Keratinocyte (primary cell): ENCODE measurements at regions not wholly inside any gene's neighbourhood (a gene's known extent, or its start where the extent isn't known, plus 50 kb on each side); places are given as distances from the start of the nearest gene placed in this dataset.
A peak's percentile ranks its signal among the peaks of the same experiment; 100 is the strongest.

Experiments
- DNase-seq: peaks from one replicate; pipeline ENCODE4 v3.0.0-alpha.2; 2011; ENCODE audit warnings: low read depth, missing footprints, low spot score
- FAIRE-seq: peaks from 2 replicates; lab custom pipeline; 2011; peaks lifted over from hg19 to GRCh38; lab: Jason Lieb, UNC
- H2AFZ ChIP-seq: 2 replicates; pipeline ENCODE4 v1.6.0; 2012; ENCODE audit warnings: low read length, control low read depth, inconsistent platforms; ENCODE audit not compliant: control insufficient read depth
- H3K27ac ChIP-seq: 2 replicates; pipeline ENCODE4 v1.5.1; 2011; ENCODE audit warnings: low read length; ENCODE audit not compliant: control insufficient read depth, insufficient read depth
- H3K27me3 ChIP-seq: 3 replicates; pipeline ENCODE4 v1.6.0; 2011; ENCODE audit warnings: low read length; ENCODE audit not compliant: control insufficient read depth, insufficient read depth; ENCODE audit errors: extremely low read depth
- H3K36me3 ChIP-seq, 2 experiments: 2 replicates in 1 of 2; 3 replicates in 1 of 2; pipeline ENCODE4 v1.5.1; 2011; ENCODE audit warnings: low read length in 2 of 2, mild to moderate bottlenecking in 1 of 2; ENCODE audit not compliant: control insufficient read depth in 2 of 2, insufficient read depth in 2 of 2; ENCODE audit errors: extremely low read depth in 1 of 2
- H3K4me1 ChIP-seq: 3 replicates; pipeline ENCODE4 v1.5.1; 2011; ENCODE audit warnings: low read length; ENCODE audit not compliant: control insufficient read depth, insufficient read depth; ENCODE audit errors: extremely low read depth
- H3K4me2 ChIP-seq: 3 replicates; pipeline ENCODE4 v1.6.0; 2011; ENCODE audit warnings: low read depth, low read length; ENCODE audit not compliant: control insufficient read depth, insufficient read depth; ENCODE audit errors: extremely low read depth
- H3K4me3 ChIP-seq, 3 experiments: fragments of 200-600 bp in 1 of 3; sonication (generic) in 1 of 3; 2 replicates in 2 of 3; 3 replicates in 1 of 3; pipeline ENCODE4 v1.5.1; 2011 to 2016; ENCODE audit warnings: low read length in 3 of 3, mild to moderate bottlenecking in 3 of 3, control low read depth in 2 of 3, inconsistent platforms in 1 of 3, low read depth in 1 of 3, mixed read lengths in 1 of 3, mixed run types in 1 of 3, moderate library complexity in 1 of 3; ENCODE audit not compliant: control insufficient read depth in 2 of 3, insufficient read depth in 2 of 3; ENCODE audit errors: extremely low read depth in 1 of 3
- H3K79me2 ChIP-seq: 2 replicates; pipeline ENCODE4 v1.6.0; 2012; ENCODE audit warnings: low read length; ENCODE audit not compliant: control insufficient read depth, insufficient read depth
- H3K9ac ChIP-seq: 3 replicates; pipeline ENCODE4 v1.6.0; 2011; ENCODE audit warnings: low read length; ENCODE audit not compliant: control insufficient read depth, insufficient read depth; ENCODE audit errors: extremely low read depth
- H3K9me1 ChIP-seq: 3 replicates; pipeline ENCODE4 v1.6.0; 2011; ENCODE audit warnings: low read length; ENCODE audit not compliant: control insufficient read depth, insufficient read depth; ENCODE audit errors: extremely low read depth
- H3K9me3 ChIP-seq: 2 replicates; pipeline ENCODE4 v1.5.1; 2012; ENCODE audit warnings: low read depth, low read length; ENCODE audit not compliant: control insufficient read depth
- H4K20me1 ChIP-seq: 3 replicates; pipeline ENCODE4 v1.6.0; 2011; ENCODE audit warnings: low read length; ENCODE audit not compliant: control insufficient read depth, insufficient read depth; ENCODE audit errors: extremely low read depth
- CTCF ChIP-seq, 3 experiments: IDR thresholded peaks in 1 of 3; conservative IDR thresholded peaks in 1 of 3; optimal IDR thresholded peaks in 1 of 3; 2 replicates in 2 of 3; 3 replicates in 1 of 3; pipeline versions ENCODE3 to v1.5.1; 2011; ENCODE audit warnings: low read length in 3 of 3, mild to moderate bottlenecking in 3 of 3, moderate library complexity in 2 of 3, control low read depth in 1 of 3, inconsistent platforms in 1 of 3; ENCODE audit not compliant: insufficient read depth in 2 of 3; ENCODE audit errors: extremely low read depth in 1 of 3
- EZH2 ChIP-seq: IDR thresholded peaks from one replicate; pipeline ENCODE4 v1.6.1; 2012; ENCODE audit warnings: inconsistent platforms, mild to moderate bottlenecking, low read length, moderate library complexity
- dilution Hi-C: fragments of 300-500 bp; cut with MboI; formaldehyde crosslinking; loops from one replicate; pipeline ENCODE4 v1.7.0; 2020; ENCODE audit warnings: low sequenced_read_pairs; ENCODE audit not compliant: extremely low pct_ligation_motif_present

- dilution Hi-C loops, result no loop called here
- no peak for FAIRE-seq
- H3K4me3 ChIP-seq, result no peak overlapping the region
Measured at GRCh38 chr6:113488812-113489685, 368.1 kb upstream of the MARCKS start.

GRCh38 chr6:113489952-113490746, 367.0 kb upstream of the MARCKS start:
- H3K9ac ChIP-seq, result no peak overlapping the region
- dilution Hi-C loops, result no loop called here
- TF ChIP-seq CTCF (optimal IDR thresholded peaks at IDR 0.05 in 1 of 3, IDR thresholded peaks at IDR 0.05 in 1 of 3, conservative IDR thresholded peaks at IDR 0.05 in 1 of 3; ENCODE audit: extremely low read depth in 1 of 3, insufficient read depth in 2 of 3, low read length in 3 of 3) (no peak), EZH2 (no peak)
- no peak overlapping the region for H2AFZ ChIP-seq
- H3K4me2 ChIP-seq, result no peak overlapping the region
- no peaks in the 10 kb centered on the region for H3K79me2 ChIP-seq
- H3K36me3 ChIP-seq, result no peaks in the 10 kb centered on the region
- H3K27ac ChIP-seq, result no peak overlapping the region
- H3K27me3 ChIP-seq, result no peaks in the 10 kb centered on the region
- DNase-seq (no peak), FAIRE-seq (no peak)
- H3K4me3 ChIP-seq, result no peak overlapping the region
- no peaks in the 10 kb centered on the region for H3K9me3 ChIP-seq
- no peaks in the 10 kb centered on the region for H3K9me1 ChIP-seq
- H4K20me1 ChIP-seq, result no peaks in the 10 kb centered on the region
- H3K4me1 ChIP-seq, result peaks cover 1% of the 10 kb centered on the region

More at GRCh38 chr6:113488812-113489685, 368.1 kb upstream of the MARCKS start:
- Histone ChIP-seq H3K27me3 (no peaks in the 10 kb centered on the region), H3K27ac (no peak overlapping the region), H3K4me1 (no peaks in the 10 kb centered on the region), H3K4me2 (no peak overlapping the region), H2AFZ (no peak overlapping the region), H3K36me3 (no peaks in the 10 kb centered on the region), H3K9me1 (no peaks in the 10 kb centered on the region), H3K9ac (no peak overlapping the region), H4K20me1 (no peaks in the 10 kb centered on the region), H3K9me3 (no peaks in the 10 kb centered on the region), H3K79me2 (no peaks in the 10 kb centered on the region)
- DNase-seq, result no peak
- peak in 1 of 3 experiments; percentile 8 for TF ChIP-seq CTCF (optimal IDR thresholded peaks at IDR 0.05 in 1 of 3, IDR thresholded peaks at IDR 0.05 in 1 of 3, conservative IDR thresholded peaks at IDR 0.05 in 1 of 3; ENCODE audit: extremely low read depth in 1 of 3, insufficient read depth in 2 of 3, low read length in 3 of 3)
- TF ChIP-seq EZH2, result no peak
